WI38 (cell line): ENCODE measurements at regions not wholly inside any gene's neighbourhood (a gene's known extent, or its start where the extent isn't known, plus 50 kb on each side); places are given as distances from the start of the nearest gene placed in this dataset.

Source experiments
- H3K4me3 ChIP-seq: 2 replicates; pipeline ENCODE4 v1.5.1; 2011; ENCODE audit warnings: low read depth, mild to moderate bottlenecking, control low read depth, low read length
- TF ChIP-seq, protein P1 (sequence below): IDR thresholded peaks from 2 replicates; pipeline ENCODE4 v1.5.1; 2012; ENCODE audit warnings: low read depth, mild to moderate bottlenecking, control low read depth, low read length

DNA sequence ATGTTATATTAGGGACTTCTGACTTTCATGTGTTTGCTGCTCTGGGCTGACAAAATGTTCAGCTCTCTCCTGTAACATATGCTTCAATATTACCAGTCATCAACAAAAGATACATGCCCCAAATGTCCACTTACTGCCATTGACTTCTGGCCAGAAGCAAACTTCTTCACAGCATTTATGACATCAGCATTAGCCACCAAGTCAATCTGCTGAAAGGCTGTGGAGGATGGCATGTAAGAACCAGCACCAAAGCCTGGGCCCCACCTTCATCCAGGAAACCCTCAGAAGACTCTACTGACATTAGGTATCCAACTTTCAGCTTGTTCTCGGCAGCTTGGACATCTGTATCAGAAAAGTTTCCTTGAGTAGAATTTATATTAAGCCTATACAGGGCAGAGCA lies 595.5 kb downstream of the COL12A1 start:
- TF ChIP-seq, protein P1, sequence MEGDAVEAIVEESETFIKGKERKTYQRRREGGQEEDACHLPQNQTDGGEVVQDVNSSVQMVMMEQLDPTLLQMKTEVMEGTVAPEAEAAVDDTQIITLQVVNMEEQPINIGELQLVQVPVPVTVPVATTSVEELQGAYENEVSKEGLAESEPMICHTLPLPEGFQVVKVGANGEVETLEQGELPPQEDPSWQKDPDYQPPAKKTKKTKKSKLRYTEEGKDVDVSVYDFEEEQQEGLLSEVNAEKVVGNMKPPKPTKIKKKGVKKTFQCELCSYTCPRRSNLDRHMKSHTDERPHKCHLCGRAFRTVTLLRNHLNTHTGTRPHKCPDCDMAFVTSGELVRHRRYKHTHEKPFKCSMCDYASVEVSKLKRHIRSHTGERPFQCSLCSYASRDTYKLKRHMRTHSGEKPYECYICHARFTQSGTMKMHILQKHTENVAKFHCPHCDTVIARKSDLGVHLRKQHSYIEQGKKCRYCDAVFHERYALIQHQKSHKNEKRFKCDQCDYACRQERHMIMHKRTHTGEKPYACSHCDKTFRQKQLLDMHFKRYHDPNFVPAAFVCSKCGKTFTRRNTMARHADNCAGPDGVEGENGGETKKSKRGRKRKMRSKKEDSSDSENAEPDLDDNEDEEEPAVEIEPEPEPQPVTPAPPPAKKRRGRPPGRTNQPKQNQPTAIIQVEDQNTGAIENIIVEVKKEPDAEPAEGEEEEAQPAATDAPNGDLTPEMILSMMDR: no peak
- no peak overlapping the region for H3K4me3 ChIP-seq

DNA sequence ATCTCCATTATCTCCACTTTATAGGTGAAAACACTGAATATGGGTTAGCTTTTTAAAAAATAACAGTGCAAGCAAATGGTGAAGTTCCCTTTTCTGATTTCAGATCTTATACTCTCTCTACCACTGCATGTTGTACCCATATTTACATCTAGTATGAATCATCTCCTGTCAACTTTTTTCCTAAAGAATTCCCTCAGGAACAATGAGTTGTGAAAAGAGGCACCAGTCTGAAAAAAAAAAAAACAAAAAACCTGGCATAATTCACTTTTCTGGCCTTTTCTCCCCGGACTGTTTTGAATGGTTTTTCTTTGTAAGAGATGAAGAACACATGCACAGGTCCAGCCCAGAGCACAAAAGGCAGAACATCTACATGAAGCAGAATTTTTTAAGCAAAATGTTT lies 596.0 kb downstream of the COL12A1 start:
- TF ChIP-seq, protein P1: no peak
- H3K4me3 ChIP-seq: no peak overlapping the region

DNA sequence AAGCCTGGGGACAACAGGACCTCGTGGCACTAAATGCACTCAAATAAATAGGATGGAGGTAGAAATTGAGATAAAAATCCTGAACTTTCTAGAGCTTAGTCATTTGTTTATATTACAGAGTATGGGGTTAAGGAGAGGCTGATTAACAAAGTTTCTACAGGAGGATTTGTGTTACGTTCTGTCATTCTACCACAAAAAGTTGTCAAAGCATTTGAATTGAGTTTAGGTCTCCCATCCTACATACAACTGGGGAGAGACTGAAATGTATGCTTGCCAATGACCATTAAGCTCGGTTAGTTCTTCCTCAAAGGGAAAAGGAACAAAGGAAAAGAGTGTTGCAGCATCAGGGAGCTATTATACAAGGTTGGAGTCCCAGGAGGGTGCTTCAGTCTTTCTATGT lies 597.9 kb downstream of the COL12A1 start:
- TF ChIP-seq, protein P1: no peak
- no peak overlapping the region for H3K4me3 ChIP-seq

DNA sequence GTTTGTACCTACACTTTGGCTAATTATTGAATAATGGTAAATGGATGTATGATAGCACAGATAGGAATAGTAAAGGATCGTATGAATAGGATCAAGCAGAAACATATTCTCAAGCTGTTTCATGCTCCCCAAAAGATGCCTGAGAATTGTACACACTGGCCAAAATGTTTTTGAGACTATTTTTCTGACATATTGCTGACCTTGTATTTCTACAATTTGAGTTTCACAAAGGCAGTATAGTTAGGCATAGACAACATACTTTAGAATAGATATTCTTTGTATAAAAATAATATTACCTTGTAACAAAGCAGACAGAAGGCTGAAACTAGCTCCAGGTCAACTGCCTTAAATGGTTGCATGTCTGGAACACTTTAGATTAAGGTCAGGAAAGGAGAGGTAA lies 598.4 kb downstream of the COL12A1 start:
- H3K4me3 ChIP-seq: no peak overlapping the region
- TF ChIP-seq, protein P1: no peak

DNA sequence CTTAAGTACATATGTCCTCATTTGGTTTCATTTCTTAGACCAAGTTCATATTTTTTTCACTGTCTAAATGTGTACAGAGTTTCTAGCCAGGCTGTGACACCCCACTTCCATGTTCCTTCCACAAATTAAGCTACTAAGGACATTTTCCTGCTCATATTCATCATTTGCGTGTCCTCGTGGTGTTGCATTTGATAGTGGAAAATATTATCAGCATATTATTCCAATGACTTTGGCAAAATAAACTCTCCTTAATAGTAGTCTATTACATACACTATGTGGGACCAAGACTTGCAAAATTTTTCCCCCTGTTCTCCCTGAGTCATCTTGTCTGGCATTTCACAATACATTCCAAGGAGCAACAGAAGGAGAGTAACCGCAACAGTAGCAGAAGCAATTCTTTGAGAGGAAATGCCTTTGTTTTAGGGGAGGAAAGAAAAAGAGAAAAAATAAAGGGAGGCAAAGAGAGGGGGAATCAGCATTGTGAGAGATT lies 599.2 kb downstream of the COL12A1 start:
- no peak overlapping the region; the same call in 1 of the 2 replicates for H3K4me3 ChIP-seq
- TF ChIP-seq, protein P1: no peak

DNA sequence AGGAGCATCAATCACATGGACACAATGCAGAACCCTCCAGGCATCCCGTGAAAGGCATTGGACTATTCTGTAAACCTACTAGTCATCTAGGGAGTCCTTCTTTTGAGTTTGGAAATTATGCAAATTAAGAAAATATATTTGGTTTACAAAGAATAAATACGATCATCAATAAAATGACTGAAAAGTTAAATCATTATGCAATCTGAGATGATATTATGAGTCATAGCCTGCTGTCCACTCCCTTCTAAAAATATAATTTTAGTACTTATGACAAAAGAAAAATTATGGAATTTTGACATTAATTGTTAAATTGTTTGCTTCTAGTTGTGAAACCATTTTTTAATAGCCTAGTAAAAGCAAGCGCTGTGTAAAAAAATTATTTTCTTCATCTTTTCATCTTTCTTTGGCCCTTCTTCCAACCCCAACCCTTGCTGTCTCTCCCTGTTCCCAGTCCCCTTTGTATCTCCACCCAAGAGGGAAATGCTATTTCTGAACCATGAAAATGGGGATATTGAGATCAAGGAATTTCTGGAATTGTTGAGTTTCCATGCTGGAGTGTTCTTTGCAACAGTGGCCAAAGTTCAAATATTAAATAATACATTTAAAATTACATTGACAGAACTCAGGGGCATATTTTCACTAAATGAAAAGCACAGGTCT lies 599.8 kb downstream of the COL12A1 start:
- TF ChIP-seq, protein P1: no peak
- H3K4me3 ChIP-seq: no peak overlapping the region; the same call in 1 of the 2 replicates

DNA sequence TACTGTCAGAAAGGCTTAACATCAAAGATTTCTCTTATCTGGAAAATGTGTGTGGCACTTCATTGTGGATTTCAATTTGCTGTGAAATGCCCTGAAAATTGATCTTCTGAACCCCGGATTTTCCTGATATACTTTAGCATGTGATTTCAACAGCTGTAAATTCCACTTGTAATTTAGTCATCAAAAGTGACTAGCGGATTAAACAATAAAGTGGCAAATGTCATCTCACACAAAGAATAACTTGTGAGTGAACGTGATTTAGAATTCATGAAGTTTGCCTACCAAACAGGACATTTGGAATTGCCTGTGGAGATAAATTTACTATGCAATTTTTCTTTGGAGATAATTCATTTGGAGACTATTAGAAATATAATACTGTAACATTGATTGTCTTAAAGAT lies 601.6 kb downstream of the COL12A1 start:
- no peak overlapping the region for H3K4me3 ChIP-seq
- TF ChIP-seq, protein P1: no peak
